GM12801 (cell line): ENCODE measurements at regions not wholly inside any gene's neighbourhood (a gene's known extent, or its start where the extent isn't known, plus 50 kb on each side); places are given as distances from the start of the nearest gene placed in this dataset.

ENCODE experiments used
- CTCF ChIP-seq: IDR thresholded peaks from one replicate; pipeline ENCODE4 v1.5.1; 2011; ENCODE audit warnings: control low read depth; ENCODE audit not compliant: insufficient read length; ENCODE audit errors: extremely low read depth

- no peak for TF ChIP-seq CTCF
Measured at GRCh38 chr3:135440233-135440632, 525.3 kb upstream of the PPP2R3A start.

- no peak for TF ChIP-seq CTCF
Measured at GRCh38 chr3:135440746-135441145, 524.8 kb upstream of the PPP2R3A start.

- TF ChIP-seq CTCF = no peak
Measured at GRCh38 chr3:135444058-135444457, 521.5 kb upstream of the PPP2R3A start.

- no peak for TF ChIP-seq CTCF
Measured at GRCh38 chr3:135447483-135447882, 518.0 kb upstream of the PPP2R3A start.

- TF ChIP-seq CTCF = no peak
Measured at GRCh38 chr3:135448520-135448919, 517.0 kb upstream of the PPP2R3A start.

- no peak for TF ChIP-seq CTCF
Measured at GRCh38 chr3:135449046-135449445, 516.5 kb upstream of the PPP2R3A start.

GRCh38 chr3:135451037-135451785 is 514.3 kb upstream of the PPP2R3A start:
- TF ChIP-seq CTCF = no peak

GRCh38 chr3:135452881-135453280 is 512.6 kb upstream of the PPP2R3A start:
- no peak for TF ChIP-seq CTCF
